OCI-LY3 (cell line): ENCODE measurements at regions not wholly inside any gene's neighbourhood (a gene's known extent, or its start where the extent isn't known, plus 50 kb on each side); places are given as distances from the start of the nearest gene placed in this dataset.

Experiments
- H2AFZ ChIP-seq: fragments of 200-600, 300-600 bp; shearing (Covaris generic); 2 replicates; pipeline ENCODE4 v1.6.0; 2014; ENCODE audit warnings: antibody characterized with exemption, low read depth, low read length
- H3K27ac ChIP-seq: fragments of 200-600, 300-600 bp; sonication (generic); 2 replicates; pipeline ENCODE4 v1.5.1; 2014; ENCODE audit warnings: mild to moderate bottlenecking, low read length, moderate library complexity, mixed read lengths
- H3K27me3 ChIP-seq: fragments of 200-600, 300-600 bp; sonication (generic); 2 replicates; pipeline ENCODE4 v1.6.1; 2014; ENCODE audit warnings: low read depth, low read length, mixed read lengths
- H3K36me3 ChIP-seq: fragments of 200-600, 300-600 bp; sonication (generic); replicated peaks from 2 replicates; pipeline ENCODE3; 2014; ENCODE audit warnings: low read depth, low read length, mixed read lengths
- H3K4me1 ChIP-seq: fragments of 300-600, 200-600 bp; sonication (generic); 2 replicates; pipeline ENCODE4 v1.6.1; 2014; ENCODE audit warnings: low read length, mixed read lengths
- H3K4me2 ChIP-seq: fragments of 200-600, 300-600 bp; sonication (generic); 2 replicates; pipeline ENCODE4 v1.6.1; 2014; ENCODE audit warnings: low read length, mixed read lengths
- H3K4me3 ChIP-seq: fragments of 300-600, 200-600 bp; sonication (generic); 2 replicates; pipeline ENCODE4 v1.5.1; 2014; ENCODE audit warnings: antibody characterized with exemption, mild to moderate bottlenecking, low read length, moderate library complexity
- H3K79me2 ChIP-seq: fragments of 300-600, 200-600 bp; shearing (Covaris generic); 2 replicates; pipeline ENCODE4 v1.6.1; 2014; ENCODE audit warnings: mild to moderate bottlenecking, low read length, mixed read lengths
- H3K9ac ChIP-seq: fragments of 300-600, 200-600 bp; shearing (Covaris generic); 2 replicates; pipeline ENCODE4 v1.6.0; 2014; ENCODE audit warnings: mild to moderate bottlenecking, low read length, moderate library complexity
- H3K9me3 ChIP-seq: fragments of 200-600, 300-600 bp; shearing (Covaris generic); 2 replicates; pipeline ENCODE4 v1.6.1; 2014; ENCODE audit warnings: low read length, mixed read lengths; ENCODE audit not compliant: insufficient read depth
- H4K20me1 ChIP-seq: fragments of 200-600, 300-600 bp; sonication (generic); 2 replicates; pipeline ENCODE4 v1.6.1; 2016; ENCODE audit warnings: low read length, mixed read lengths; ENCODE audit not compliant: insufficient read depth
- CTCF ChIP-seq: fragments of 200-600, 300-600 bp; sonication (generic); IDR thresholded peaks from 2 replicates; pipeline ENCODE4 v1.5.1; 2014; ENCODE audit warnings: antibody characterized with exemption, low read length, low read depth
- EZH2phosphoT487 ChIP-seq: fragments of 200-600 bp; shearing (Covaris generic); IDR thresholded peaks from 2 replicates; pipeline ENCODE4 v1.6.1; 2018; ENCODE audit warnings: antibody characterized with exemption, mixed run types, low read depth

GRCh38 chr18:45487581-45487980, 127.7 kb upstream of the SLC14A2 start:
- Histone ChIP-seq H3K36me3 (no peaks in the 10 kb centered on the region), H3K79me2 (no peaks in the 10 kb centered on the region), H3K4me1 (no peaks in the 10 kb centered on the region), H3K27me3 (0 out of 2 replicates have a peak, but pooled peaks cover 2% of the 10 kb centered on the region), H3K4me3 (no peak overlapping the region), H3K9me3 (0 out of 2 replicates have a peak, but pooled peaks cover 3% of the 10 kb centered on the region), H3K9ac (no peak overlapping the region), H3K4me2 (no peak overlapping the region), H4K20me1 (no peaks in the 10 kb centered on the region), H2AFZ (no peak overlapping the region), H3K27ac (no peak overlapping the region)
- TF ChIP-seq CTCF (no peak), EZH2phosphoT487 (no peak)

GRCh38 chr18:45488645-45489044, 126.6 kb upstream of the SLC14A2 start:
- no peak overlapping the region for H3K4me2 ChIP-seq
- no peak overlapping the region for H2AFZ ChIP-seq

GRCh38 chr18:45493830-45494229, 121.4 kb upstream of the SLC14A2 start:
- Histone ChIP-seq H3K36me3 (no peaks in the 10 kb centered on the region), H2AFZ (no peak overlapping the region), H3K27me3 (0 out of 2 replicates have a peak, but pooled peaks cover under 1% of the 10 kb centered on the region), H3K27ac (no peak overlapping the region), H3K79me2 (no peaks in the 10 kb centered on the region), H3K9me3 (no peaks in the 10 kb centered on the region), H3K4me1 (no peaks in the 10 kb centered on the region), H3K4me2 (no peak overlapping the region), H3K4me3 (no peak overlapping the region), H3K9ac (no peak overlapping the region), H4K20me1 (no peaks in the 10 kb centered on the region)
- TF ChIP-seq CTCF = no peak
- TF ChIP-seq EZH2phosphoT487 = no peak

More at GRCh38 chr18:45488645-45489044, 126.6 kb upstream of the SLC14A2 start:
- H3K4me3 ChIP-seq = no peak overlapping the region
- H3K9me3 ChIP-seq = 0 out of 2 replicates have a peak, but pooled peaks cover 3% of the 10 kb centered on the region
- no peaks in the 10 kb centered on the region for H3K4me1 ChIP-seq
- H3K9ac ChIP-seq = no peak overlapping the region
- H4K20me1 ChIP-seq = no peaks in the 10 kb centered on the region
- TF ChIP-seq EZH2phosphoT487 = no peak
- no peak for TF ChIP-seq CTCF
- H3K79me2 ChIP-seq = no peaks in the 10 kb centered on the region
- 0 out of 2 replicates have a peak, but pooled peaks cover 2% of the 10 kb centered on the region for H3K27me3 ChIP-seq
- no peak overlapping the region for H3K27ac ChIP-seq
- H3K36me3 ChIP-seq = no peaks in the 10 kb centered on the region

GRCh38 chr18:45494811-45495210, 120.5 kb upstream of the SLC14A2 start:
- H2AFZ ChIP-seq = no peak overlapping the region
- H3K9ac ChIP-seq = no peak overlapping the region
- H3K9me3 ChIP-seq = no peaks in the 10 kb centered on the region
- no peak overlapping the region for H3K4me3 ChIP-seq
- no peaks in the 10 kb centered on the region for H3K27me3 ChIP-seq
- no peak for TF ChIP-seq EZH2phosphoT487
- no peak for TF ChIP-seq CTCF
- no peak overlapping the region for H3K27ac ChIP-seq
- no peaks in the 10 kb centered on the region for H3K79me2 ChIP-seq
- no peaks in the 10 kb centered on the region for H3K36me3 ChIP-seq
- H4K20me1 ChIP-seq = no peaks in the 10 kb centered on the region
- no peaks in the 10 kb centered on the region for H3K4me1 ChIP-seq
- H3K4me2 ChIP-seq = no peak overlapping the region
